Endodermal cell (in vitro differentiated cells): ENCODE measurements at regions not wholly inside any gene's neighbourhood (a gene's known extent, or its start where the extent isn't known, plus 50 kb on each side); places are given as distances from the start of the nearest gene placed in this dataset.

ENCODE experiments used
- DNase-seq: peaks from one replicate; pipeline ENCODE4 v3.0.0-alpha.2; 2017
- H3K27ac ChIP-seq: 2 replicates; pipeline ENCODE4 v1.5.1; 2013; ENCODE audit warnings: mild to moderate bottlenecking, low read depth, low read length, moderate library complexity
- H3K27me3 ChIP-seq: 2 replicates; pipeline ENCODE4 v1.6.1; 2013; ENCODE audit warnings: mild to moderate bottlenecking, low read length, moderate library complexity; ENCODE audit not compliant: insufficient read depth, control insufficient read depth, poor library complexity, severe bottlenecking
- H3K36me3 ChIP-seq: 2 replicates; pipeline ENCODE4 v1.7.0; 2013; ENCODE audit warnings: mild to moderate bottlenecking, low read length, moderate library complexity; ENCODE audit not compliant: control insufficient read depth, insufficient read depth
- H3K4me1 ChIP-seq: one replicate; pipeline ENCODE4 v1.7.0; 2013; ENCODE audit warnings: low read length; ENCODE audit not compliant: control insufficient read depth, insufficient read depth
- H3K4me3 ChIP-seq: 2 replicates; pipeline ENCODE4 v1.5.1; 2013; ENCODE audit warnings: mild to moderate bottlenecking, low read length, moderate library complexity
- H3K9ac ChIP-seq: 2 replicates; pipeline ENCODE4 v1.6.1; 2013; ENCODE audit warnings: mild to moderate bottlenecking, low read length, moderate library complexity; ENCODE audit not compliant: poor library complexity, severe bottlenecking; ENCODE audit errors: extremely low read depth
- H3K9me3 ChIP-seq: 2 replicates; pipeline ENCODE4 v1.6.1; 2013; ENCODE audit warnings: mild to moderate bottlenecking, low read length, moderate library complexity; ENCODE audit not compliant: control insufficient read depth
- H3K27ac Mint-ChIP-seq: 2 replicates; pipeline ENCODE4 v1.8.0; 2020; ENCODE audit warnings: mixed read lengths
- H3K27me3 Mint-ChIP-seq: 2 replicates; pipeline ENCODE4 v1.8.0; 2021; ENCODE audit warnings: mild to moderate bottlenecking, mixed read lengths; ENCODE audit not compliant: insufficient read depth
- H3K36me3 Mint-ChIP-seq: 2 replicates; pipeline ENCODE4 v1.8.0; 2020; ENCODE audit warnings: low read depth, mixed read lengths
- H3K4me1 Mint-ChIP-seq: 2 replicates; pipeline ENCODE4 v1.8.0; 2020; ENCODE audit warnings: mixed read lengths
- H3K4me3 Mint-ChIP-seq: 2 replicates; pipeline ENCODE4 v1.8.0; 2020; ENCODE audit warnings: mild to moderate bottlenecking, moderate library complexity, mixed read lengths
- H3K9me3 Mint-ChIP-seq: 2 replicates; pipeline ENCODE4 v1.8.0; 2020; ENCODE audit warnings: mild to moderate bottlenecking, mixed read lengths
- CTCF ChIP-seq: fragments of 200-600 bp; sonication (generic); conservative IDR thresholded peaks from 2 replicates; pipeline ENCODE4 v1.5.0; 2021; ENCODE audit warnings: antibody characterized with exemption, mild to moderate bottlenecking
- WGBS, 2 experiments: methylation state at CpG; one replicate each; pipeline versions ENCODE4 v1.1.5 to v1.1.7; 2013; ENCODE audit warnings: missing lambda C conversion rate in 2 of 2, mixed read lengths in 1 of 2; ENCODE audit not compliant: insufficient coverage in 1 of 2, insufficient read length in 1 of 2; 5-methylcytosine and 5-hydroxymethylcytosine counted together

GRCh38 chr11:104564921-104565582 lies 333.2 kb downstream of the CASP12 start:
- Mint-ChIP-seq H3K27ac (no peak overlapping the region), H3K36me3 (no peaks in the 10 kb centered on the region), H3K9me3 (peaks cover 19% of the 10 kb centered on the region), H3K4me1 (no peaks in the 10 kb centered on the region), H3K27me3 (no peaks in the 10 kb centered on the region), H3K4me3 (no peak overlapping the region)
- no peak overlapping the region for H3K4me3 ChIP-seq
- WGBS, 2 experiments, result 95 to 100% methylated on average over 5 to 35 of the region's 35 CpGs
- no peak for DNase-seq
- no peaks in the 10 kb centered on the region for H3K27me3 ChIP-seq
- no peak overlapping the region for H3K9ac ChIP-seq
- H3K9me3 ChIP-seq, result no peaks in the 10 kb centered on the region
- no peaks in the 10 kb centered on the region for H3K4me1 ChIP-seq
- no peaks in the 10 kb centered on the region for H3K36me3 ChIP-seq
- TF ChIP-seq CTCF, result no peak
- no peak overlapping the region for H3K27ac ChIP-seq

- DNase-seq, result no peak
- H3K36me3 Mint-ChIP-seq, result no peaks in the 10 kb centered on the region
- 89% methylated on average over 1 to 4 of the region's 4 CpGs for WGBS, 2 experiments
- Histone ChIP-seq H3K27ac (no peak overlapping the region), H3K9me3 (no peaks in the 10 kb centered on the region), H3K27me3 (no peaks in the 10 kb centered on the region), H3K9ac (no peak overlapping the region), H3K36me3 (no peaks in the 10 kb centered on the region), H3K4me1 (no peaks in the 10 kb centered on the region), H3K4me3 (no peak overlapping the region)
- H3K27ac Mint-ChIP-seq, result no peak overlapping the region
- H3K9me3 Mint-ChIP-seq, result no peaks in the 10 kb centered on the region
- H3K4me3 Mint-ChIP-seq, result no peak overlapping the region
- H3K4me1 Mint-ChIP-seq, result no peaks in the 10 kb centered on the region
- TF ChIP-seq CTCF, result no peak
- H3K27me3 Mint-ChIP-seq, result no peaks in the 10 kb centered on the region
Measured at GRCh38 chr11:104556606-104557301, 341.5 kb downstream of the CASP12 start.

- H3K27ac ChIP-seq, result no peak overlapping the region
- H3K4me1 ChIP-seq, result no peaks in the 10 kb centered on the region
- no peak overlapping the region for H3K9ac ChIP-seq
- Mint-ChIP-seq H3K27me3 (no peaks in the 10 kb centered on the region), H3K4me1 (no peaks in the 10 kb centered on the region), H3K27ac (no peak overlapping the region), H3K36me3 (no peaks in the 10 kb centered on the region), H3K9me3 (no peaks in the 10 kb centered on the region), H3K4me3 (no peak overlapping the region)
- TF ChIP-seq CTCF, result no peak
- H3K27me3 ChIP-seq, result no peaks in the 10 kb centered on the region
- H3K36me3 ChIP-seq, result no peaks in the 10 kb centered on the region
- no CpG with 5 or more reads among the region's 1 CpG for WGBS, 2 experiments
- H3K4me3 ChIP-seq, result no peak overlapping the region
- no peaks in the 10 kb centered on the region for H3K9me3 ChIP-seq
- DNase-seq, result no peak
Measured at GRCh38 chr11:104549019-104549418, 349.2 kb downstream of the CASP12 start.
